H9 (cell line): ENCODE measurements at regions not wholly inside any gene's neighbourhood (a gene's known extent, or its start where the extent isn't known, plus 50 kb on each side); places are given as distances from the start of the nearest gene placed in this dataset.

Experiments used
- DNase-seq: peaks from one replicate; pipeline ENCODE4 v3.0.0-alpha.2; 2017
- H2AFZ ChIP-seq: one replicate; pipeline ENCODE4 v1.6.1; 2013; ENCODE audit warnings: mild to moderate bottlenecking, low read length, control low read depth, moderate library complexity
- H2AK5ac ChIP-seq: 2 replicates; pipeline ENCODE4 v1.6.1; 2013; ENCODE audit warnings: low read length, control low read depth, mixed read lengths; ENCODE audit not compliant: insufficient read length
- H2BK120ac ChIP-seq: one replicate; pipeline ENCODE4 v1.6.1; 2013; ENCODE audit warnings: low read depth, mild to moderate bottlenecking, low read length, control low read depth, inconsistent platforms; ENCODE audit not compliant: poor library complexity, severe bottlenecking
- H2BK12ac ChIP-seq: 2 replicates; pipeline ENCODE4 v1.6.1; 2013; ENCODE audit warnings: low read length, control low read depth, mixed read lengths, low read depth; ENCODE audit not compliant: insufficient read length
- H2BK15ac ChIP-seq: 2 replicates; pipeline ENCODE4 v1.6.1; 2013; ENCODE audit warnings: low read depth, low read length, control low read depth
- H2BK20ac ChIP-seq: one replicate; pipeline ENCODE4 v1.6.1; 2013; ENCODE audit warnings: low read depth, mild to moderate bottlenecking, low read length, control low read depth, inconsistent platforms; ENCODE audit not compliant: poor library complexity, severe bottlenecking
- H2BK5ac ChIP-seq: 2 replicates; pipeline ENCODE4 v1.6.1; 2013; ENCODE audit warnings: low read length, control low read depth, mixed read lengths; ENCODE audit not compliant: insufficient read length
- H3K14ac ChIP-seq: 2 replicates; pipeline ENCODE4 v1.6.1; 2013; ENCODE audit warnings: low read length, control low read depth; ENCODE audit not compliant: insufficient read depth
- H3K18ac ChIP-seq: 2 replicates; pipeline ENCODE4 v1.6.1; 2013; ENCODE audit warnings: low read depth, mild to moderate bottlenecking, mixed read lengths, low read length, control low read depth; ENCODE audit not compliant: insufficient read length
- H3K23ac ChIP-seq: 2 replicates; pipeline ENCODE4 v1.6.1; 2013; ENCODE audit warnings: low read length, control low read depth, mixed read lengths, low read depth; ENCODE audit not compliant: insufficient read length
- H3K23me2 ChIP-seq: 2 replicates; pipeline ENCODE4 v1.6.1; 2013; ENCODE audit warnings: low read depth, mild to moderate bottlenecking, mixed read lengths, low read length, control low read depth; ENCODE audit not compliant: insufficient read length, poor library complexity, severe bottlenecking
- H3K27ac ChIP-seq: 2 replicates; pipeline ENCODE4 v1.5.1; 2013; ENCODE audit warnings: low read length, control low read depth, mixed read lengths, low read depth; ENCODE audit not compliant: insufficient read length
- H3K27me3 ChIP-seq: 2 replicates; pipeline ENCODE4 v1.6.1; 2013; ENCODE audit warnings: low read length, control low read depth, inconsistent platforms; ENCODE audit not compliant: insufficient read depth
- H3K4ac ChIP-seq: 2 replicates; pipeline ENCODE4 v1.6.1; 2013; ENCODE audit warnings: low read depth, mild to moderate bottlenecking, control low read depth, inconsistent platforms, low read length, moderate library complexity
- H3K4me1 ChIP-seq: 2 replicates; pipeline ENCODE4 v1.6.1; 2013; ENCODE audit warnings: low read length, control low read depth, inconsistent platforms; ENCODE audit not compliant: insufficient read depth
- H3K4me2 ChIP-seq: 2 replicates; pipeline ENCODE4 v1.6.1; 2013; ENCODE audit warnings: low read length, control low read depth, mixed read lengths; ENCODE audit not compliant: insufficient read length, insufficient read depth
- H3K56ac ChIP-seq: 2 replicates; pipeline ENCODE4 v1.6.1; 2013; ENCODE audit warnings: low read depth, mild to moderate bottlenecking, mixed read lengths, low read length, control low read depth; ENCODE audit not compliant: insufficient read length
- H3K79me1 ChIP-seq: 2 replicates; pipeline ENCODE4 v1.6.1; 2013; ENCODE audit warnings: low read depth, mild to moderate bottlenecking, moderate library complexity, low read length, control low read depth, inconsistent platforms; ENCODE audit not compliant: insufficient read depth, poor library complexity, severe bottlenecking
- H3K79me2 ChIP-seq: 2 replicates; pipeline ENCODE4 v1.6.1; 2013; ENCODE audit warnings: low read length, control low read depth, inconsistent platforms; ENCODE audit not compliant: insufficient read depth
- H3K9ac ChIP-seq: 2 replicates; pipeline ENCODE4 v1.6.1; 2013; ENCODE audit warnings: low read length, control low read depth, mixed read lengths; ENCODE audit not compliant: insufficient read length; ENCODE audit errors: extremely low read depth
- H3K9me3 ChIP-seq: one replicate; pipeline ENCODE4 v1.6.1; 2013; ENCODE audit warnings: low read depth, low read length, inconsistent platforms; ENCODE audit not compliant: control insufficient read depth
- H3T11ph ChIP-seq: one replicate; pipeline ENCODE4 v1.6.1; 2013; ENCODE audit warnings: mild to moderate bottlenecking, low read length, control low read depth, inconsistent platforms
- H4K20me1 ChIP-seq: one replicate; pipeline ENCODE4 v1.6.1; 2013; ENCODE audit not compliant: control insufficient read depth, insufficient read length, insufficient read depth
- H4K5ac ChIP-seq: 2 replicates; pipeline ENCODE4 v1.6.1; 2013; ENCODE audit warnings: low read depth, mild to moderate bottlenecking, mixed read lengths, low read length, control low read depth; ENCODE audit not compliant: insufficient read length
- H4K8ac ChIP-seq: replicated peaks from 2 replicates; pipeline ENCODE4 v1.6.1; 2013; ENCODE audit warnings: low read length, control low read depth, mixed read lengths, low read depth; ENCODE audit not compliant: insufficient read length
- H4K91ac ChIP-seq: 2 replicates; pipeline ENCODE4 v1.6.1; 2013; ENCODE audit warnings: low read depth, mild to moderate bottlenecking, moderate library complexity, mixed read lengths, low read length, control low read depth; ENCODE audit not compliant: insufficient read length
- H3K27ac Mint-ChIP-seq, 3 experiments: 2 replicates in 2 of 3; 3 replicates in 1 of 3; pipeline ENCODE4 v1.8.0; 2020 to 2021; ENCODE audit warnings: mixed read lengths in 3 of 3, mild to moderate bottlenecking in 1 of 3, moderate library complexity in 1 of 3
- H3K27me3 Mint-ChIP-seq: 2 replicates; pipeline ENCODE4 v1.8.0; 2021; ENCODE audit warnings: low read depth, mild to moderate bottlenecking, moderate library complexity, mixed read lengths
- H3K36me3 Mint-ChIP-seq, 3 experiments: 2 replicates in 2 of 3; 3 replicates in 1 of 3; pipeline ENCODE4 v1.8.0; 2020 to 2021; ENCODE audit warnings: low read depth in 3 of 3, mixed read lengths in 3 of 3; ENCODE audit not compliant: insufficient read depth in 1 of 3
- H3K4me1 Mint-ChIP-seq, 2 experiments: 2 replicates each; pipeline ENCODE4 v1.8.0; 2020; ENCODE audit warnings: mixed read lengths in 2 of 2
- H3K4me3 Mint-ChIP-seq, 2 experiments: 2 replicates in 1 of 2; 3 replicates in 1 of 2; pipeline ENCODE4 v1.8.0; 2020 to 2021; ENCODE audit warnings: mild to moderate bottlenecking in 2 of 2, mixed read lengths in 2 of 2, moderate library complexity in 1 of 2
- H3K9me3 Mint-ChIP-seq, 2 experiments: 2 replicates in 1 of 2; 3 replicates in 1 of 2; pipeline ENCODE4 v1.8.0; 2020; ENCODE audit warnings: mild to moderate bottlenecking in 2 of 2, mixed read lengths in 2 of 2, moderate library complexity in 1 of 2
- WGBS: extraction: QIAGEN DNeasy Blood & Tissue Kit; methylation state at CpG from one replicate; pipeline ENCODE4 v1.1.7; 2013; ENCODE audit warnings: missing lambda C conversion rate, low lambda C conversion rate, mixed read lengths; ENCODE audit not compliant: insufficient read length; ENCODE audit errors: extremely low coverage; 5-methylcytosine and 5-hydroxymethylcytosine counted together
- TF ChIP-seq, protein P1 (sequence below): fragments of 200-600 bp; sonication (generic); conservative IDR thresholded peaks from 3 replicates; pipeline ENCODE4 v1.8.0; 2021; ENCODE audit warnings: antibody characterized with exemption, mild to moderate bottlenecking

DNA sequence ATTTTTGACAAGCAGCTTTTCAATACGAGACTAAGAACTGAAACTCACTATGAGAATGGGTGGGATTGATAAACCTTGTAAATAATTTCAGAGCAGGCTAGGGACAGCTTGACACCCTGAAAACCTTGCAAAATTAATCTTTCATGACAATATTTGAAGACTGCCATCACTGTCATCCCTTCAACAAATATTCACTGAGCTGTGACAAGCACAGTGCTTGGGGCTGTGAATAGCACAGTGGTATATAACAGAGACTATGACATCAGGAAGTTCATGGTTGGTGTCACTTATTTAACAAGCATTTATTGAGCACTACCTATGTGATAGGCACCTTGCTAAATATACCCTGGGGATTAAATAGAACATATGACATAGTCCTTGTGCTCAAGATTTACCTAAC lies 741.0 kb upstream of the RIOK2 start:
- Histone ChIP-seq H3K4ac (no peak overlapping the region), H3T11ph (no peak overlapping the region), H4K20me1 (no peaks in the 10 kb centered on the region), H2AFZ (no peak overlapping the region), H3K9me3 (no peaks in the 10 kb centered on the region), H3K79me1 (no peaks in the 10 kb centered on the region), H2BK20ac (no peak overlapping the region), H4K5ac (no peak overlapping the region), H3K79me2 (no peaks in the 10 kb centered on the region), H2BK5ac (no peak overlapping the region), H4K91ac (no peak overlapping the region), H3K27me3 (no peaks in the 10 kb centered on the region), H4K8ac (no peak overlapping the region), H3K9ac (no peak overlapping the region), H3K23ac (no peak overlapping the region), H2BK12ac (no peak overlapping the region), H3K18ac (no peak overlapping the region), H3K4me2 (no peak overlapping the region), H2AK5ac (no peak overlapping the region), H3K56ac (no peak overlapping the region), H2BK120ac (no peak overlapping the region), H3K27ac (no peak overlapping the region), H3K23me2 (no peaks in the 10 kb centered on the region), H3K4me1 (no peaks in the 10 kb centered on the region), H3K14ac (no peak overlapping the region), H2BK15ac (no peak overlapping the region)
- no peaks in the 10 kb centered on the region for H3K36me3 Mint-ChIP-seq
- H3K27ac Mint-ChIP-seq: no peak overlapping the region
- WGBS: no CpG with 5 or more reads among the region's 1 CpG
- no peak overlapping the region for H3K4me3 Mint-ChIP-seq
- TF ChIP-seq, protein P1, sequence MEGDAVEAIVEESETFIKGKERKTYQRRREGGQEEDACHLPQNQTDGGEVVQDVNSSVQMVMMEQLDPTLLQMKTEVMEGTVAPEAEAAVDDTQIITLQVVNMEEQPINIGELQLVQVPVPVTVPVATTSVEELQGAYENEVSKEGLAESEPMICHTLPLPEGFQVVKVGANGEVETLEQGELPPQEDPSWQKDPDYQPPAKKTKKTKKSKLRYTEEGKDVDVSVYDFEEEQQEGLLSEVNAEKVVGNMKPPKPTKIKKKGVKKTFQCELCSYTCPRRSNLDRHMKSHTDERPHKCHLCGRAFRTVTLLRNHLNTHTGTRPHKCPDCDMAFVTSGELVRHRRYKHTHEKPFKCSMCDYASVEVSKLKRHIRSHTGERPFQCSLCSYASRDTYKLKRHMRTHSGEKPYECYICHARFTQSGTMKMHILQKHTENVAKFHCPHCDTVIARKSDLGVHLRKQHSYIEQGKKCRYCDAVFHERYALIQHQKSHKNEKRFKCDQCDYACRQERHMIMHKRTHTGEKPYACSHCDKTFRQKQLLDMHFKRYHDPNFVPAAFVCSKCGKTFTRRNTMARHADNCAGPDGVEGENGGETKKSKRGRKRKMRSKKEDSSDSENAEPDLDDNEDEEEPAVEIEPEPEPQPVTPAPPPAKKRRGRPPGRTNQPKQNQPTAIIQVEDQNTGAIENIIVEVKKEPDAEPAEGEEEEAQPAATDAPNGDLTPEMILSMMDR: no peak
- DNase-seq: no peak
- H3K4me1 Mint-ChIP-seq: no peaks in the 10 kb centered on the region
- no peaks in the 10 kb centered on the region for H3K9me3 Mint-ChIP-seq
- H3K27me3 Mint-ChIP-seq: no peaks in the 10 kb centered on the region; the same call in 1 of the 2 replicates
